HG03103 (cell line): ENCODE measurements at regions not wholly inside any gene's neighbourhood (a gene's known extent, or its start where the extent isn't known, plus 50 kb on each side); places are given as distances from the start of the nearest gene placed in this dataset.

ENCODE experiments used
- ATAC-seq: cut with Tn5 transposase; IDR thresholded peaks from one replicate; pipeline ENCODE4 v1.9.1; 2021; ENCODE audit warnings: low read depth; ENCODE audit not compliant: unreplicated experiment

DNA sequence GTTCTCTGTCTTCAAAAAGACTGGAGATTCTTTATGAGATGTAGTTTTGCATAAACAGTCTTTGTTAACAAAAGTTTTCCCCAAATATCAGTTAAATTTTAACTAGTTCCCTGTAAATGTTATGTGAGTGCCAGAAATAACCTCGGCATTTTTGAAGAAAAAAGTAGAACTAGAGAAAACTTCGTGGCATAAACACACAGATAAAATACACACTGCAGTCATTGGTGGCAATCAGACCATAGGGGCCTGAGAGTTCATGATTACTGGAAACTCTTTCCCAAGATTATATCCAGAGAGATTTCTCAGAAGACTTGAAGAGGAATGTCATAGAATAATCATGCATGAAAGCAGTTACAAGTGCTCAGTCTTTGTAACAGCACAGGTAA lies 190.0 kb downstream of the MZT1 start:
- no peak for ATAC-seq

DNA sequence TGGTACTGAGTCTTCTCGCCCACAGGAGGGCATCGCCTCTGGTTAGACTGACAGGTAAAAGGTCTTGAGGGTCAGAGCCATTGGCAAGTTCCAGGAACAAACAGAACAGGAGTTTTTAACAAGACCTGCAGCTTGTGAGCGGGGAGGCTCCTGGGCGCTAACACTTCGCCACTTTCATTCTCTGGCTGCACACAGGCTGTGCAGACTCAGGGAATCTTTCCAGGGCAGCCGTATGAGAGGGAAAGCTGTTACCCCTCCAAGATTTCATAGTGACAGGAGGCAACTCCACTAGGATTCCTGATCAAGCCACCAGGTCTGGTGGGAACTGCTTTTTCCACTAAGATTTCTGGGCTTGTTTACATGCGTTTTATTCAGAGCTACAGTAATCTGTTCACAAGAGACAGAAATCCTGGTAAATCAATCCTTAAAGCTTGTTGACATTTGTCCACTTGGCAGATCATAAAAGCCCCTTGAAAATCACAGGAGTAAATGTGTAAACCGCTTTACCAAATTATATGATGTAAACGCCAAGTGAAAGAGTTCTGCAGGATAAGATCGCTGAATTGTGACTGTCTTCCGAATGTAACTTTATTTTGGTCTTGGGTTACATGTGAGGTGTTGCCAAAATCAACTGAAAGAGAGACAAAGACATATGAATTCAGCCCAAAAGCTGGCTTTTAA lies 190.6 kb downstream of the MZT1 start:
- no peak for ATAC-seq

DNA sequence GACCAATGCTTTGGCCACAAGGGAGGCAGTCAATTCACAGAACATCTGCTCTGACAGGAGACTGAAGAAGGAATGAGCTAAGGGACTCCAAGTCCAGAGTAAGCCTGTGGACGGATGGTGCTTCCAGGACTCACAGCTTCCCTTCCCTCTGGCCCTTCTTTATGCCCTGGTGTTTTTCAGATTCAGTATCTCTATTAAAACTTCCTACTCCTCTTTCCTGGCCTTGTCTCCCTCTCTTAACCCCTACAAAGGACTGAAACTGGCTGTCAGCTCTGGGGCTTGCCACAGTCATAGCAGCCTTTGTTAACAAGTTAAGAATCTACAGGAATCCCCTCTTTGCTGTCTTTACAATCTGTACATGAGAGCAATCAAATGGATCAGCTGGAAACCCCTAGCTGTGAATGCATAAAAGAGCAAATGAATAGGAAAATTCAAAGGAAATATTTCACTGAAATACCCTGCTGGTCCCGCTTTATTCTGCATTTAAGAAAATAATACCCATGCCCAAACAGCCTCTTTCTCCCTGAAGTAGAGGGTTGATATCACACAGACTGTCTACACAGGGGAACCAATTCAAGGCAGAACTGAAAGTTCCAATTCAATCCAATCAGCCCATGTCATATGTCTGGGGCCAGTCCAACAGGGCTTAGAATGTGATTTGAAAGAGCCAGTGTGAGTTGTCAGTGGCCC lies 192.3 kb downstream of the MZT1 start:
- no peak for ATAC-seq

DNA sequence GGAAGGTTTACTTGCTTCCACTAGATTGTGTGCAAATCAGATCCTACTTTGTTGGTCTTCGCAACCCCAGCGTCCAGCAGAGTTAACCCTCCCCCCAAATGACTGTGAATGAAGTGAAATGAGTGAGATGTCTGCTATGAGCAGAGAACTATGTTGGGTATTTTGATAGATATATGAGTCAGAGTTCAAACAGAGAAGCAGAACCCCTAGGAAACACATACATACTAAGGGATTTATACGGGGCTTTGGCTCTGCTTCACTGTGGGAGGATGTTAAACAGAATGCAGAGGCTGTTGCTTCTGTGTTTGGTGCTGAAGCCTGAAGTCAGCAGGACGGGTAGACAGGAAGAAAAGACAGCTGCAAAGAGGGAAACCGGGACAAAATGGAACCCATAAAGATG lies 197.0 kb downstream of the MZT1 start:
- ATAC-seq, result no peak

DNA sequence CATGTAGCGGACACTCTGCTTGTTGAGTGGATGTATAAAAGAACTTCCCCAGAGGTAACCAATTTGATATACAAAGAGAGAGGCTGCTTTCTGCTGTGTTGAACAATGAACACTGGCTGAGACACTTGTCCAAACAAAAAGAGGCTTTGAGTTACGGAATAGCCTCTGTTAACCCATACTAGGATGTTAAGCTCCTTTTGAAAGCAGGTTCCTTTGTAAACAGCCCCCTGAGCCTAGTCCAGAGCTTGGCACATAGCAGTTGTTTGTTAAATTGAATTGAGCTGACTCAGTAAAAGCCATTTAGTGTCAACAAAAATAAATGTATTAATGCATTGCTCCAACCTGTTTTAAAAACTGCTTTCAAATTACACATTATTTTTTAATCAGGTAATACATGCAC lies 200.1 kb downstream of the MZT1 start:
- ATAC-seq, result no peak

DNA sequence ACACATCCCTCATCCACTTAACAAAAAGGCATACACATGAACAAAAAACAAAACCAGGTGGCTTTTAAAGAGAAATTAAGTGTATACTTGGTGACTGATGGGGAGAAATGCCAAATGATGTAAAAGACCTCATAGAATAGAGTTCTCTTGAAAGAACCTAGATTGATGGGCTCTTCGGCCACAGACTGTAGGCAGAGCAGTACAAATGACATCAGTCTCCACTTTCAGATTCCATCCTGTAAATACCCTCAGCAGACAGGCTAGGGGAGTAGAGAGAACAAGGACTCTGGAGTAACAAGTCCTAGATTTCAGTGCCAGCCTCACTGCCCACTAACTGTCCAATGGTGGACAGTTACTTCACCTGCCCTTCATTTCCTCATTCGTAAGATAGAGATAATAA lies 203.8 kb downstream of the MZT1 start:
- ATAC-seq, result no peak

DNA sequence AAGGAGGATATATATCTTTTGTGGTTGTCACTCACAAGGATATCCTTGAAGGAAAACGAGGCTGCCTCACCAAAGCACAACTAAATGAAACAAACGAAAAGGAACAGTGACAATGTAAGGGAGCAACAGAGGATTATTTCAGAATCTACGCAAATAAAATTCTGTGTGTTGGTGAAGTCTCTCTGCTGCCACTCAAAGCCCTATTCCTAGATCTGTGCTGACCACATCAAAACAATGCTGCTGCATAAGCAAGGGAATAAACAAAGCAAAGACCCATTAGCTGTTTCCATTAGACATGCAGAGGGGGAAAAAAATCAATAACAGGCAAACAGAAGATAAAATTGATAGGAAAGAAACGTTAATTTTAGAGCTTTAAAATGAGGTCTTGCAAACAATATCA lies 204.4 kb downstream of the MZT1 start:
- no peak for ATAC-seq

DNA sequence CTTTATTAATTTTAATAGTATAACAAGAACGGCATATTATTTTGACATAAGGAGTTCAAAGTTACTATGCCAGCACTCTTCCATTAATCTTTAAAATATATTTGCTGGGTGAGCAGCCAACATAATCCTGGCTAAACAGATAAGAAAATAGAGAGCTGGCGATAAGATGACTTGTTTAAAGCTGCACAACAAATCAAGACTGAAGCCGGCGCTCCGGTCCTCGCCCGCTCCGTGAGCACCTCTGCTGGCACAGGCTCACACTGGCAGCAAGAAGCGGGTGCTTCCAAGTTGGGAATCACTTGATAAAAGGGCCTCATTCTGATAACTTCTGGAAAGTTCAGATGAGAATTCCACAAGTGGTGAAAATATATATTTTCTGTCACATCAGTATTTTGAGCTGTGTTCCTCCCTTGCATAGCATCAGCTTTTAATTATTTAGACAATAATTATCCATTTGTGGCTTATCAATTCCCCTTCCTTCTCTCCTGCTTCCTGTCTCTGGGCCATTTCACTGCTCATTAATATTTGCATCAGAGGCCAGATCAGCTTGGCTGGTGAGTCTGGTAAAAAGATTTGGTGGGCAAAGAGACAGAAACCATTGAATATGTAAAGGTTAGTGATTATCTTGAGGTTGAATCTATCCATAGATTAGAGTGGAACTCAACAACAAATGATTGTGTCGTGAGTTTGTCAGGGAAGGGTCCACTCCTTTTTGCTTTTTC lies 205.3 kb downstream of the MZT1 start:
- ATAC-seq, result no peak

GRCh38 chr13:72514146-72514545 lies 213.3 kb downstream of the MZT1 start:
- ATAC-seq, result no peak

GRCh38 chr13:72508392-72508791 lies 219.0 kb downstream of the MZT1 start:
- no peak for ATAC-seq

GRCh38 chr13:72507416-72508199 lies 219.8 kb downstream of the MZT1 start:
- ATAC-seq, result no peak

DNA sequence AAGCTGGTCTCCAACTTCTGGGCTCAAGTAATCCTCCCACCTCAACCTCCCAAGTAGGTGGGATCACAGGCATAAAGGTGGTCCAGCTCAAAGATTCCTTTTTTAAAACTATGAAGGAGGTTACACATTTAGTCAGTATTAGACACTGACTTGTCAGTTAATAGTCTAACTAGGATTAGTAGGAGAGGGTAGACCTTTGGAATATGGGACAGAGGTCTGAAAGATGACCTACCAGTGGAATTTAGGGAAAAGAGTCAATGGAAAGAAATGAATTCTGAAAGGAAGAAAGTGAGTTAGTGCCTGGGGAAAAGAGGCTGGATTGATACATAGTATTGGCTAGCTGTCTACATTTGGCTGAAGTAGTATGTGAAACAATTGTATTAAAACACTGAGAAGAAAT lies 220.7 kb downstream of the MZT1 start:
- ATAC-seq, result no peak

GRCh38 chr13:72505376-72505775 lies 222.1 kb downstream of the MZT1 start:
- no peak for ATAC-seq

DNA sequence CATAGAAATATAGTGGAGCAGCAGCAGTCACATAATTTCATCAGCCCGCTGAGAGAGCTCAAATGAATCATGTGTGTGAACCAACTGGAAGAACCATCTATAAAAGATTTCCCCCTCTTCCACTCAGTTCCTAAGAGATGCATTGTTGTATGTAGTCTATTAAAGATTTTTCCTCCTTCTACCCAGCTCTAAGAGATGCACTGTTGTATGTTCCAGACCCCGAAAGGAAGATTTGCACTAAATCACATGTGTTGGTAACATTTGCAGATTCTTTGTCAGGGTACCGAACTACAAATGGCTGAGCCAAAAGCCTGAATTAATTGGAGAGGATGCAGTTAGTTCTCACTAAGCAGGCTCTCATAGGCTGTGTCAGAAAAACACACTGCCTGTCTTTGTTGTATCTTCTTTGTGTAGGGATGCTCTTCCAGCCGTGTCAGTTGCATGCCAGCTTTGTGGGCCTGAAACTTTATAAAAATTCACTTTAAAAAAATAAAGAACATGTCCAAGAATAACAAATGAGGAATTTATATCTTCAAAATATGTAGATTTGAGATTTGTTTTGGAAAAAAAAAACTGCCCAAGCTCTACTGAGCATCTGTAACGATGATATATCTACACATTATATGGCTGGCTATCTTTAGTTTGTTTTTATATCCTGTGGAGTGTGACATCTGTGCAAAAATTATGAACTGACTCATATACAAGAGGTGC lies 223.1 kb downstream of the MZT1 start:
- ATAC-seq, result no peak

DNA sequence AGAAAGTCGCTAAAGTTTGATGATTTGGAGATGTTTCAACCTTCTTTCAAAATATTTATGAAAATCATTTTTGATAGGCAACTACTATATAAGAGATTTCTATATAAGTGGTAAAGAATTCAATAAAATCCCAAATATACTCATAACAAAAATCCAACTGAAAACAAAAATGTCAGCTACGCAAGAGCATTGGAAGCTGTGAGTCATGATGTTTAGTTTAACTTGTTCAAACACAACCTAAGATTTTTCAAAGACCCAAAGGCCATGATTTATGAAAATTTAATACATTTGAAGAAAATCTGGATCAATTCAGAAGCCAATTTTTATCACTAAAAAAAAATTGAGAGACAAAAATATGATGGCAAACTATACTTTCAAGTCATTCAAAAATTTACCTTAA lies 226.6 kb downstream of the MZT1 start:
- ATAC-seq, result no peak

- ATAC-seq, result no peak
Observed at GRCh38 chr13:72495681-72496080, 231.7 kb downstream of the MZT1 start.

- ATAC-seq, result no peak
Observed at GRCh38 chr13:72489751-72490150, 237.7 kb downstream of the MZT1 start.

- ATAC-seq, result no peak
Observed at GRCh38 chr13:72473321-72473720, 254.1 kb downstream of the MZT1 start.

DNA sequence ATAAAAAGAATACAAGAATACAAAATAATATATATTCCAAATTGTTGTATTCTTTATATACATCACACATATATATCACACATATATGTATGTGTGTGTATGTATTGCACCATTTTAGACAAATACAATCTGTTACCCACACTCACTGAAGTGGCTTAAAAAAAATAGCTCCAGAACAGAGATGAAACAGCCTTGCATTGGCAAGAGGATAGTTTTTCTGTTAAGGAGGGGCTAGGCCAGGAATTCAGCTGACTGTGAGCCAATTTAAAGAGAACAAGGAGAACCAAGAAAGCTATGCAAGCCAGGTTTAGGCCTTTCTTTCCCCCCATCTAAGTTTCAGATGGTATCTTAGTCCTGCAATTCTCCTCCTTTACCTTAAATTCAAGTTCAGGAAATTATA lies 257.5 kb downstream of the MZT1 start:
- ATAC-seq, result no peak

- no peak for ATAC-seq
Observed at GRCh38 chr13:72463561-72463960, 263.9 kb downstream of the MZT1 start.
